ENCODE measurements at regions not wholly inside any gene's neighbourhood (a gene's known extent, or its start where the extent isn't known, plus 50 kb on each side); places are given as distances from the start of the nearest gene placed in this dataset.
"Not testable (repeated sequence)": the region's sequence is repeated elsewhere in the genome, so short reads cannot be mapped to it uniquely, and the experiment has no call there.

DNA sequence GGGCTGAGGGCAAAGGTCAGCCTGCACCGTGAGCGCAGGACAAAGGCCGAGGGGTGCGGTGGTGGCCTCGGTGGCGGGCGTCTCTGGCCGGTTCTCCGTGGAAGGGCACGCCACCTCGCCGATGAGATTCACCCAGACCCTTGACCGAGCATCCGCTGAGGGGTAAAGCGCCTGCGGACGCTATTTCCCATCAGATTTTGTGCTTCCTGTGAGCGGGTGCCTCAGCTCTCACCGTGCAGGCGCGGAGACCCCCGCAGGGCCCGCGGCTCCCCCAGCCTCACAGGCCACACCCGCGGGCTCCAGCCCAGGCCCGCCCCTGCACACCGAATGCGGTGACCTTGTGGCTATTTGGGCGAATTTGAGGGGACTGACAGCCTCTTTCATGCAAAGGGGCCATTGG, 348.0 kb downstream of the TEX29 start:
- intact Hi-C loops (cut with micrococcal nuclease; ENCODE audit: unreplicated experiment), result no loop called here
- ChIA-PET POLR2A (ENCODE audit: low non-redundant PET) (no interaction called here), CTCF (no interaction called here)
- no peaks in the 10 kb centered on the region for H3K9me3 ChIP-seq (ENCODE audit: low read depth, low read length, poor library complexity, severe bottlenecking)
- no peak for TF ChIP-seq EZH2 (IDR thresholded peaks at IDR 0.05; ENCODE audit: borderline replicate concordance, low read depth, low read length, poor library complexity, severe bottlenecking)
- TF ChIP-seq, protein P1, sequence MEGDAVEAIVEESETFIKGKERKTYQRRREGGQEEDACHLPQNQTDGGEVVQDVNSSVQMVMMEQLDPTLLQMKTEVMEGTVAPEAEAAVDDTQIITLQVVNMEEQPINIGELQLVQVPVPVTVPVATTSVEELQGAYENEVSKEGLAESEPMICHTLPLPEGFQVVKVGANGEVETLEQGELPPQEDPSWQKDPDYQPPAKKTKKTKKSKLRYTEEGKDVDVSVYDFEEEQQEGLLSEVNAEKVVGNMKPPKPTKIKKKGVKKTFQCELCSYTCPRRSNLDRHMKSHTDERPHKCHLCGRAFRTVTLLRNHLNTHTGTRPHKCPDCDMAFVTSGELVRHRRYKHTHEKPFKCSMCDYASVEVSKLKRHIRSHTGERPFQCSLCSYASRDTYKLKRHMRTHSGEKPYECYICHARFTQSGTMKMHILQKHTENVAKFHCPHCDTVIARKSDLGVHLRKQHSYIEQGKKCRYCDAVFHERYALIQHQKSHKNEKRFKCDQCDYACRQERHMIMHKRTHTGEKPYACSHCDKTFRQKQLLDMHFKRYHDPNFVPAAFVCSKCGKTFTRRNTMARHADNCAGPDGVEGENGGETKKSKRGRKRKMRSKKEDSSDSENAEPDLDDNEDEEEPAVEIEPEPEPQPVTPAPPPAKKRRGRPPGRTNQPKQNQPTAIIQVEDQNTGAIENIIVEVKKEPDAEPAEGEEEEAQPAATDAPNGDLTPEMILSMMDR (conservative IDR thresholded peaks at IDR 0.05; ENCODE audit: low read depth, low read length), result no peak
- DNase-seq (ENCODE audit: low spot score), result no peak
- H3K4me1 ChIP-seq (ENCODE audit: insufficient read depth, low read length, poor library complexity, severe bottlenecking), result no peaks in the 10 kb centered on the region
- H3K27me3 ChIP-seq (replicated peaks; ENCODE audit: insufficient read depth, low read depth, low read length, poor library complexity), result peaks cover 21% of the 10 kb centered on the region
- H3K36me3 ChIP-seq (ENCODE audit: insufficient read depth, low read length, poor library complexity, severe bottlenecking), result no peaks in the 10 kb centered on the region
- no peak overlapping the region for H3K4me3 ChIP-seq (ENCODE audit: low read depth, low read length, poor library complexity, severe bottlenecking)
- BruUV-seq (replicated peaks), result no TSS peak
- no peak overlapping the region for H3K27ac ChIP-seq (ENCODE audit: low read depth, low read length, poor library complexity, severe bottlenecking)

DNA sequence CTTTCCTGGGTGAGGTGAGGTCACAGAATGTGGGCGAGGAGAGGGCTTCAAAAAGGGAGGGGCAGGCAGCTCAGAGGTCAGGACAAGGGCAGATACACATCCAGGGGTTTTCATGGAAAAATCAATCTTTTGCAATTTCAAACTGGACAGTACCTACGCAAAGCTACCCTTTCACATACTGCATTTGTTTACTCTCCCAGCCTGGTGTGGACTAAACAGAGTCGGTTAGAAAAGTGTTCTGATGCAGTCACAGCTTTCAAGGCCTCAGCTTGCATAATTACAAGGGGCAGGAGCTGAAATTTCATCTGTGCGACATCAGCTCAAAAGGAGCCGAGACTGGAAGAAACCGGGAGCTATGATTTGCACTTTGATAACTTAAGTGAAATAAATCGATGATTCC, 351.8 kb downstream of the TEX29 start:
- H3K27me3 ChIP-seq (replicated peaks; ENCODE audit: insufficient read depth, low read depth, low read length, poor library complexity); H3K27ac ChIP-seq (ENCODE audit: low read depth, low read length, poor library complexity, severe bottlenecking); H3K9me3 ChIP-seq (ENCODE audit: low read depth, low read length, poor library complexity, severe bottlenecking); DNase-seq (ENCODE audit: low spot score); H3K4me1 ChIP-seq (ENCODE audit: insufficient read depth, low read length, poor library complexity, severe bottlenecking); BruUV-seq (replicated peaks); POLR2A ChIA-PET (ENCODE audit: low non-redundant PET); H3K4me3 ChIP-seq (ENCODE audit: low read depth, low read length, poor library complexity, severe bottlenecking); CTCF ChIA-PET; H3K36me3 ChIP-seq (ENCODE audit: insufficient read depth, low read length, poor library complexity, severe bottlenecking); intact Hi-C loops (cut with micrococcal nuclease; ENCODE audit: unreplicated experiment): not testable (repeated sequence)

DNA sequence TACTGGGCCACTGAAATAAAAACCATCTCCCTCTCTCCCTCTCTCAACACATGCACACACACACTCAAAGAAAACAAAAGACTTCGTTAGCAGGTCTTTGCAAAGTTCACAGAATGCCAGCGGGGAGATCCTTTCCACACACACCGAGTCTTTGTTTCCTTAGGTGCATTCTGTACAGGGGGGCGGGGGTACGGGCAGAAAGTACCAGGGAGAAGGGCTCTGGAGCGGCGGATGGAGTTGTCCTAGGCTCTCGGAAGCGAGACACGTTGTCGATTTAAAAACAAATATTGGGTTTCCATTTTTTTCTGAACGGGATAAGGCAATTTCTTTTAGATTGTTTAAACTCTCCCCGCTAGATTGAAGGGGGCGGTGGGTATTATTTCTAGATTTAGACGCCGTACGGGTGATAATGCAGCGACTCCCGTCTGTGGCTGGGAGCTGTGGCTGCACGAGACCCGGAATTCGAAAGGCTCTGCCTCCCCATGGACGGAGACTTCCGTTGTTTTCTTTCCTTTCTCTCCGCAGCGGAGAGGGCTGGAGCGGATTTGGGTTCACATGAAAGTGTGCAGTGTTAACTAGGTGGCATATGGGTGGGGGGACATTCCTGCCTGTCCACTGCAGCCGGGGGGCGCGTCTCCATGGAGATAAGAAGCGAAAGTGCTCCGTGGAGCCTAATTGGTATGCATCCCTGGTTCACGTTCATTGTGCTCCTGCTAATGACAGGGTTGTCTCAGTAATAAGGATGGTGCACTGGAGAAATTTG, 357.9 kb downstream of the TEX29 start:
- H3K4me3 ChIP-seq (ENCODE audit: low read depth, low read length, poor library complexity, severe bottlenecking); BruUV-seq (replicated peaks); H3K36me3 ChIP-seq (ENCODE audit: insufficient read depth, low read length, poor library complexity, severe bottlenecking); POLR2A ChIA-PET (ENCODE audit: low non-redundant PET); H3K4me1 ChIP-seq (ENCODE audit: insufficient read depth, low read length, poor library complexity, severe bottlenecking); H3K27me3 ChIP-seq (replicated peaks; ENCODE audit: insufficient read depth, low read depth, low read length, poor library complexity); H3K27ac ChIP-seq (ENCODE audit: low read depth, low read length, poor library complexity, severe bottlenecking); intact Hi-C loops (cut with micrococcal nuclease; ENCODE audit: unreplicated experiment); H3K9me3 ChIP-seq (ENCODE audit: low read depth, low read length, poor library complexity, severe bottlenecking); DNase-seq (ENCODE audit: low spot score); CTCF ChIA-PET: not testable (repeated sequence)

DNA sequence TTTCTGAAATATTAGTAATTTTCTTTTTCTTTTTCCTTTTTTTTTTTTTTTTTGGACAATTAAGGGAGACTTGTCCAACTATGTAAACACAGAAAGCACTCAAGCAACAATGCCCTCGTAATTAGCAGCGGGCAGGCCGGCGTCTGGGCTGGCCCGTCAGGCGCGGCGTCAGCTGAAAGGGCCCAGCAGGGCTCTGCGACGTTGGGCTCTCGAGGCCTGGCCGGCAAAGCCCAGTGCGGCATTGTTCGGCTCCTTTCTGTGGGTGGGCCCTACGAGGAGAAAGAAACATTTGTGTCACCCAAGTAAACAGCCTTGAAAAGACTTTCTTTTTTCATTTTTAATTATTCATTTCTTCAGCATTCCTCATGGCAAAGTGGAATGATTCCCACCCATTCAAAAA, 359.2 kb downstream of the TEX29 start:
- H3K36me3 ChIP-seq (ENCODE audit: insufficient read depth, low read length, poor library complexity, severe bottlenecking); BruUV-seq (replicated peaks); H3K27ac ChIP-seq (ENCODE audit: low read depth, low read length, poor library complexity, severe bottlenecking); DNase-seq (ENCODE audit: low spot score); POLR2A ChIA-PET (ENCODE audit: low non-redundant PET); H3K9me3 ChIP-seq (ENCODE audit: low read depth, low read length, poor library complexity, severe bottlenecking); intact Hi-C loops (cut with micrococcal nuclease; ENCODE audit: unreplicated experiment); CTCF ChIA-PET; H3K4me1 ChIP-seq (ENCODE audit: insufficient read depth, low read length, poor library complexity, severe bottlenecking); H3K27me3 ChIP-seq (replicated peaks; ENCODE audit: insufficient read depth, low read depth, low read length, poor library complexity); H3K4me3 ChIP-seq (ENCODE audit: low read depth, low read length, poor library complexity, severe bottlenecking): not testable (repeated sequence)

DNA sequence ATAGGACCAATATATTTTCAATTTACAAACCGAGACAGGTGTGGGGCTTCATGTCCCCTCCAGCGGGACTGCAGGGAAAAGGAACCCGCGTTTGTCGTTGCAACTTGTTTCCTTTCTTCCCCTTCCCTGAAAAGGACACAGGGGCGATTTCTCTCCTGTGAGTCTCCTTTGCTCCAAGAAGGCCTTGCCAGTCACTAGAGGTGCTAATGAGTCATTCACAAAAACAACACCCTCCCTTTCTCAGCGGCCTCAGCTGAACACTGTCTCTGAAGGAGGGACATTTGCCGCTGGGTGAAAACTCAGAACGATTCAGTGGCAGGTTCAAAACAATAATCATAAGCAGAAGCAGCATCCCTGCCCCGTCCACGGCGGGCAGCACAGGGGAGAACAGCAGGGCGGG, 359.7 kb downstream of the TEX29 start:
- H3K36me3 ChIP-seq (ENCODE audit: insufficient read depth, low read length, poor library complexity, severe bottlenecking); CTCF ChIA-PET; BruUV-seq (replicated peaks); DNase-seq (ENCODE audit: low spot score); H3K27me3 ChIP-seq (replicated peaks; ENCODE audit: insufficient read depth, low read depth, low read length, poor library complexity); H3K4me1 ChIP-seq (ENCODE audit: insufficient read depth, low read length, poor library complexity, severe bottlenecking); H3K4me3 ChIP-seq (ENCODE audit: low read depth, low read length, poor library complexity, severe bottlenecking); intact Hi-C loops (cut with micrococcal nuclease; ENCODE audit: unreplicated experiment); H3K27ac ChIP-seq (ENCODE audit: low read depth, low read length, poor library complexity, severe bottlenecking); POLR2A ChIA-PET (ENCODE audit: low non-redundant PET); H3K9me3 ChIP-seq (ENCODE audit: low read depth, low read length, poor library complexity, severe bottlenecking): not testable (repeated sequence)

DNA sequence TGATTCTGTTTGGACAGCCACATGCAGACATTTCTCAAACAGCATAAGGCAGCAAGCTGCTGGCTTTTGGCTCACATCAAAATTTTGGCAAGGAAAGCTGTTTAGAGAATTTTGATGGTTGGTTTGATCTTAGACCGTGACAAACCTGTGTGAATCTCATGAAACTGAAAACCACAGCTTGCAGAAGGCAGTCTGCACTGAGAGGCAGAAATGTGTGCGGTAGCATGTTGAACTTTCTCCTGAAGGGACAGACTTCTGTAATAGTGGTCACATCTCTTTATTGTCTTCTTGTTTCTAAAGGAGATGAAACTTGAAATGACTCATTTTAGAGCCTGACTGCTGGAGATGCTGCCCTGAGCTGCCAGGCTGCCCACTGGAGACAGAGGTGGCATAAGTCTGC, 371.6 kb downstream of the TEX29 start:
- H3K4me3 ChIP-seq (ENCODE audit: low read depth, low read length, poor library complexity, severe bottlenecking); H3K27ac ChIP-seq (ENCODE audit: low read depth, low read length, poor library complexity, severe bottlenecking); H3K9me3 ChIP-seq (ENCODE audit: low read depth, low read length, poor library complexity, severe bottlenecking); DNase-seq (ENCODE audit: low spot score); BruUV-seq (replicated peaks); H3K4me1 ChIP-seq (ENCODE audit: insufficient read depth, low read length, poor library complexity, severe bottlenecking); intact Hi-C loops (cut with micrococcal nuclease; ENCODE audit: unreplicated experiment); H3K36me3 ChIP-seq (ENCODE audit: insufficient read depth, low read length, poor library complexity, severe bottlenecking); H3K27me3 ChIP-seq (replicated peaks; ENCODE audit: insufficient read depth, low read depth, low read length, poor library complexity); CTCF ChIA-PET; POLR2A ChIA-PET (ENCODE audit: low non-redundant PET): not testable (repeated sequence)

DNA sequence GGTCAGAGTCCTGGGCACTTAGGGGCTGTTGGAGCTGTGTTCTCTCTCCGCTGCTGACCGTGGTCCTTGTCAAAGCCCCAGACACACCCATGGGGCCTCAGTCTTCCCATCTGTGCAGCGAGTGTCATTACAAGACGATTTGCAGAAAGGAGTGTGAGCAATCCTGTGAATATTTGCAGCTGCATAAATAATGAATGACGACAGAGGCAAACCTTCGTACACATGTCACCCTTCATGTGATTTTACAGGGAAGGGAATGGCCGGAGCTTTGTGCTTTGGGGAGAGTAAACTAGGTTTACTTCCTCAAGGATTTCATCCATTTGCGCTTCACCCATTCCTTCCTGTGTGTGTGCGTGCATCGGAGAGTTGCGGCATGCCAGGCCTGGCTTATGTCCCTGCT, 370.8 kb upstream of the SOX1 start:
- H3K4me1 ChIP-seq (ENCODE audit: insufficient read depth, low read length, poor library complexity, severe bottlenecking); H3K36me3 ChIP-seq (ENCODE audit: insufficient read depth, low read length, poor library complexity, severe bottlenecking); H3K27me3 ChIP-seq (replicated peaks; ENCODE audit: insufficient read depth, low read depth, low read length, poor library complexity); BruUV-seq (replicated peaks); DNase-seq (ENCODE audit: low spot score); POLR2A ChIA-PET (ENCODE audit: low non-redundant PET); intact Hi-C loops (cut with micrococcal nuclease; ENCODE audit: unreplicated experiment); H3K27ac ChIP-seq (ENCODE audit: low read depth, low read length, poor library complexity, severe bottlenecking); H3K4me3 ChIP-seq (ENCODE audit: low read depth, low read length, poor library complexity, severe bottlenecking); H3K9me3 ChIP-seq (ENCODE audit: low read depth, low read length, poor library complexity, severe bottlenecking); CTCF ChIA-PET: not testable (repeated sequence)
